HG02642 (cell line): ENCODE measurements at regions not wholly inside any gene's neighbourhood (a gene's known extent, or its start where the extent isn't known, plus 50 kb on each side); places are given as distances from the start of the nearest gene placed in this dataset.

Source experiments
- ATAC-seq: cut with Tn5 transposase; IDR thresholded peaks from one replicate; pipeline ENCODE4 v1.9.1; 2021; ENCODE audit warnings: mild to moderate bottlenecking; ENCODE audit not compliant: unreplicated experiment, poor library complexity

DNA sequence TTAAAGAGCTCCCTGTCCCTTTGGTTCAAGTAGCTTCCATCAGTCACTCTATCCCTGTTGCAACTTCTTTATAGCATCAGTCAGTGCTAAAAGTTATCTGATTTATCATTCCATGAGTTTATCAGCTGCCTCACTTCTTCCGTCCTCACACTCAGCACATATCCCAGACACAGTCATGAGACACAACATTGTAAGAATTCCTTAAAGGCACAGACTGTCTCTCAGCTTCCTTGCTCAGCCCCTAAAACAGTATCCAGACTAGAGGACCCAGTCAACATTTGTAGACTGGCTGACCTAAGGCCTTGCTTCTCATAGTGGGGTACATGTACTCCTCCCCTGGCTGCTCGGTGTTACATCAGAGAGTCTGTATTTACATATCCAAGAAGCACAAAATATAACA is 164.9 kb upstream of the ADGRL2 start:
- no peak for ATAC-seq

DNA sequence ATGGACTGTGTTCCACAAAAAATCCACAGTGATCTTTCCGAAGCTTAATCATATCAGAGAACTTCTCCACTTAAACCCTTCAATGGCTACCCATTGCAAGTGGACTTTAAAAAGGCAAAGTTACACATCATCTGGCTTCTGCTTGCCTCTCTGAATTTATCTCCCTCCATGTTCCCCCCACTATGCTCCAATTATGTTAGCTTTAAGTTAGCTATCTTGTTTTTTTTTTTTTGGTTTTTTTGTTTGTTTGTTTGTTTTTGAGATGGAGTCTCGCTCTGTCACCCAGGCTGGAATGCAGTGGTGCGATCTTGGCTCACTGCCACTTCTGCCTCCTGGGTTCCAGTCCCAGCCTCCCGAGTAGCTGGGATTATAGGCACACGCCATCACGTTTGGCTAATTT is 166.4 kb upstream of the ADGRL2 start:
- no peak for ATAC-seq

- ATAC-seq, result no peak
Measured at GRCh38 chr1:81619156-81619555, 181.6 kb upstream of the ADGRL2 start.

- no peak for ATAC-seq
Measured at GRCh38 chr1:81618376-81618775, 182.4 kb upstream of the ADGRL2 start.

DNA sequence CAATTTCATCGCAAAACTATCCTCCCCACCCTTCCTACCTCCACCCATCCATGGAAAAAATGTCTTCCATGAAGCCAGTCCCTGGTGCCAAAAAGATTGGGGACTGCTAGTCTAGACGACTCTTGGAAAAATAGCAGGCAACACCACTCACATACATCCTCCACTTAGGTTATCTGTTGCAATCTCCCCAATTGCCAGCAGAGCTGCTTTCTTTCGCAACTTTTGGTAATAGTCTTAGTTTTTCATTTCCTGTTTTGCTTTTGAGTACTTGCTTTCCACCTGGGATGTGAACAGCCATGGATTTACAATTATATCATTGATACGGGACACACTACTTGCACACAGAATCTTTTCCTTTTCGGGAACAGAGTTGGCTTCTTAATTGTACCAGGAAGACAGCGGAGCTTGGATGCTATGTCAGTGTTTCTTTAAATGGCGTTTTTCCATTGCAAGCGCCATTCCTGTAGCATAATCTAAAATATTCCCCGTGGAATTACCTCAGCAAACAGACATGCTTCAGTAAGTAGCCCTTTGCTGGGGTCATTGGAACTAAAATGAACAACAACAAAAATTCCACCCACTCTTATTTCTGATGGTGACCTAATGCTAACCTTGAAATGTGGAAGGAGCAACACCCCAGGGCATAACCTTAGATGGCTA is 183.3 kb upstream of the ADGRL2 start:
- no peak for ATAC-seq

- no peak for ATAC-seq
Measured at GRCh38 chr1:81613803-81614202, 186.9 kb upstream of the ADGRL2 start.

- no peak for ATAC-seq
Measured at GRCh38 chr1:81607924-81608323, 192.8 kb upstream of the ADGRL2 start.

DNA sequence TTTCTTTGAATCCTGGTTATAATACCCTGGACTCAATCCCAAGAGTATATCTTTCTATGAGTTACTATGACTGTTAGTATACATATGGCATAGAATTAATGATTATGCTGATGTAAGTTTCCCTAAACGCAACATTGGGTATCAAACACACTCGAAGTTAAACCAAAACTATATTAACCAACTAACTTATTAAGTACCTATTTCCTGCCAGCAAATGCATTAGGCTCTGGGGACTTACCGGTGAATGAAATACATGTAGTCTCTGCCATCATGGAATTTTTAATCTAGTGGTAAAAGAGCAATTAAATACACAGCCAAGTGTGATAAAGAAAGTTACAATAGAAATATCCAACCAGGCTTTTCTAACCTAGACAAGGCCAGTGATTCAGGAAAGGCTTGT is 193.6 kb upstream of the ADGRL2 start:
- no peak for ATAC-seq

DNA sequence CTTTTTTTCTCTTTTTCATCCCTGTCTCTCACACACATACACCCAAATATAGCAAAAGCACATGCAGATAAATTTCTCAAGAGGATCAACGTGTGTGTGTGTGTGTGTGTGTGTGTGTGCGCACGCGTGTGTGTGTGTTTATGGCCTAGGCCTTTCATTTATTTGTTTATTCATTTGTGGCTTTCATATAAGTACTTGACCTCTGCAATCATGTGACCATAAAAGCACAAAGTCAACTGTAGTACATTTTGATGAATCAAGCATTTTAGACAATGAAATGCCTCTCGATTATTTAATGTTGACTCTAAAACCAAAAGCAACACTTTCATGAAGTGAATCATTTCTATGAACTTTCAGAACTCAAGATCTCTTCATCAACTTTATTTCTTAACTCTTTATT is 194.1 kb upstream of the ADGRL2 start:
- no peak for ATAC-seq

DNA sequence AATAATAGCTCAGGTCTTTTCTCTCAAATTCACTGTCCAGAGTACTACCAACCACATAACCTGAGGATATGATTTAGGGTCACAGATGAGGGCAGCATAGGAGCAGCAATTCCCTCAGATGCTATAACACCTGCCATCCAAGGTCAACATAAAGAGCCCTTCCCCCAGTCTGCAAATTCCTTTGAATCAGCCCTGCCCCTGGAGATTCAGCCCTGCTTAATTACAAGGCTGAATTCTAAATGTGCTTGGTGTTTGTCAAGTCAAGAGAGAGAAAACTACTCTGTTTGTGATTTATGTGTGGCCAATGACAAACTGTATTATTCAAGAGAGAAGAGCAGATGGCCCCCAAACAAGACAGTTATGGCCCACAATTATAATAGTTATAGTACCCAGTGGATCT is 195.7 kb upstream of the ADGRL2 start:
- no peak for ATAC-seq

DNA sequence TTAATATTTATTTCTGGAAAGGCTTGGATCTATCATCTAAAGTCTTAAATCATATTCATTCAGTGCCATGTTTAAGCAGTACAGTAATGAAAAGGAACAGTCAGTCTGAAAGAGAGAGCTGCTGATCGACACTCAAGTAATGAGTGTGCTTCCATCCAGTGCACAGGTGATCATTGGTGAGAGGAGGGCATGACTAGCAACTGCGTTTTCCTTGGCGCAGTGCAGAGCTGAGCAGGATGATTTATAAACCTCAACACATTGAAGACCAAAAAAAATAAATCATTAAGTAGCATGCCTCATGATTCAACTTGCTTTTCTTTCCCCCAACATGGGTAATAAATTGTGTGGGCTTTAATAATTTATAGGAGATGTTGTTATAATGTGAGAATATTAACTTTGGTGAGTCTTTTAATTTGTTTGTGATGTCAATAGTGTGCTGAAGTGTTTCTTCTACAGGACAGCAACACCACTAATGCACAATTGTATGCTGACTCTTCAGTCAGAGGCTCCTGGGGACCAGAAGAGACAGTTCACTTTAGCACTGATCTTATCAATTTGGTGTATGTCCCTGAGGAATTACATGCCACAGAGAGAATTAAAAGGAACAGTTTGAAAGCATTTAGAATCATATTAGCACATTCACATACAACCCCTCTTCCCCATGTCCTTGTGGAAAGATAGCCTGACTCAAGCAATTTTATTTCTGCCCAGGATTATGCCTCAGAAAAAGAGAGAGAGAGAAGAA is 199.7 kb upstream of the ADGRL2 start:
- no peak for ATAC-seq

- no peak for ATAC-seq
Measured at GRCh38 chr1:81600363-81600762, 200.4 kb upstream of the ADGRL2 start.

DNA sequence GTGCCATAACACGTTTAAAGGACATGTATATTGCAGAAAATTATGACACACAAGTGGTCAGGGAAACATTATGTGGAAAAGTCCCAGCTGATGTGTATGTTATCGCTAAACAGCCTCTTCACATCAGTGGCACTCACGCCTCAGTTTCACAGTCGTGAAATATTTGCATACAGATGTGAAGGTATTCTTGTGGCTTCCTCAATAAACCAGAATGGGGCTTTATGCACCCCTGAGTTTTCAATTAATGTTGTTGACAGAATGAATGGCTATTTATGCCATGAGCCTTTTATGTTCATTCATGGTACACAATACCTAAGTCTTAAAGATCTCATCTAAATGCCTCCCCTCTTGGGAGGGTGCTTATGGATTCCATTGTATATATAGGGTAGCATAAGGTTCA is 202.1 kb upstream of the ADGRL2 start:
- no peak for ATAC-seq

GRCh38 chr1:81597720-81598426 is 202.9 kb upstream of the ADGRL2 start:
- ATAC-seq, result no peak

DNA sequence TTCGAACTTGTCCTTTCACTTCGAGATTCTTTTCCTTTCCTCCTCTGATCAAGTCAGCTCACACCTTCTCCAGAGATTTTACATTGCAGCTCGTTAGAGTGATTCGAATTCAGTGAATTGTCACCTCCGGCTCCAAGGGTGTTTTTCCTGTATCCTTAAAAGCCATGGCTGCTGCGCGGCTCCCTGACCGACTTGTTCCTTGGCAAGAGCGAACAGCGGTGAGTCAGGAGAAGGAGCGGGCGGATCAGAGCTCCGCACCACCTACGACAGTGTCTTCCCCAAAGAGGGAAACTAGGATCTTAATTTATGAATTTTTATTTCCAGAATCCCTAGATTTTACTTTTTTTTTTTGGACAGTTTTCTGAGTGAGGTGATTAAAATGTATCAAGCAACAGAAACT is 204.4 kb upstream of the ADGRL2 start:
- ATAC-seq, result no peak

DNA sequence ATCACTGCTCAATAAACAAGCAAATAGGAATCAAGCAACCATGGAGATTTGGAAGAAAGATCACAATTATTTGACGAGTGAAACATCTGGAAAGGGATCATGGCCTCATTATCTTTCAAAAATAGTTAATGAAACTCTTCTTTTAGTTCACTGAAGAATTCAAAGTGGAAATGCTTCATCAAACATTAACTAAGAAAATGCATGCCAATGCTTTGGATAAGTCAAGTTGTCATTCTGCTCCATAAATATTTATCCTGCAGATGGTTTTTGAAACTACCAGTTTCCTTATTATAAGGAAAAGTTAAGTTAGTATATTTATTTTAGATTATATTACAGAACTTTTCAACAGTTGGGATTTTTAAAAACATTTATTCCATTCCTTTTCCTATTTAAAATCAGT is 206.5 kb upstream of the ADGRL2 start:
- ATAC-seq, result no peak

- no peak for ATAC-seq
Measured at GRCh38 chr1:81592233-81592632, 208.5 kb upstream of the ADGRL2 start.

GRCh38 chr1:81590171-81590570 is 210.6 kb upstream of the ADGRL2 start:
- no peak for ATAC-seq

GRCh38 chr1:81588149-81588548 is 212.6 kb upstream of the ADGRL2 start:
- no peak for ATAC-seq

DNA sequence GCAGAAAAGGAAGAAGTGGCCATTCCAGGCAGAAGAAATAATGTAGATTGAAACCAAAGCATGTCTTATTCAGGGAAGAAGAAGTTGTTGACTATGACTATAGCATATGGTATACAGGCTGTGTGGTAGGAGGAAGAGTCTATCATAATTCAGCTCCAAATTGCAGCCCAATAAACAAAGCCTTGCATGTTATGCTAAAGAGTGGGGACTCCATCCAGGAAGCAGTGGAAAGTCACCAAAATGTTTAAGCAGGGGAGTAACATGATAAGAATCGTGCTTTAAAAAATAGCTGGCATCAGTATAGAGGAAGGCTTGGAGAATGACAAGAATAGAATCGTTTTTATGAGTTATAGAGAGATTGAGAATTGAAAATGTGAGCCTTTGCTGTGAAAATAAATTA is 213.3 kb upstream of the ADGRL2 start:
- no peak for ATAC-seq

DNA sequence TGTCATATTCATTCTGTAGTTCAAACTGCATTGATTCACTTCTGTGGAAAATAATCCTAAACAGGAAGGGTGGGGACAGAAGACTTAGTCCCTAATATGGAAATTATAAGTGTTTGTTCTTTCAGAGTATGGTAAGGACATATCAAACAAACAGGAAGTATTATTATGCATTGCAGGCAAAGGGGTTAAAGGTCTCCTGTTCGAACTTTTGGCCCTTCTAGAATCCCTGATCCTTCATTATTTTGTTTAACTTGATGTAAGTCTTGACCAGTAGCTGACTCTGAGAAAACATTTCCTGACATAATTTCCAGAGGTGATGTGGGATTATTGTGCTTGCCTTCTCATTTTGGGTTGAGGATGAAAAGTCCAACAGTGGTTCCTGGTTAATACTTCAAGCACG is 215.4 kb upstream of the ADGRL2 start:
- no peak for ATAC-seq

GRCh38 chr1:81584398-81584797 is 216.3 kb upstream of the ADGRL2 start:
- ATAC-seq, result no peak
